ENCODE measurements at regions not wholly inside any gene's neighbourhood (a gene's known extent, or its start where the extent isn't known, plus 50 kb on each side); places are given as distances from the start of the nearest gene placed in this dataset.

- no peaks in the 10 kb centered on the region for H3K27me3 ChIP-seq (ENCODE audit: control insufficient read depth, extremely low read depth, insufficient read depth, low read length)
- DNase-seq (ENCODE audit: low read depth, low spot score), result peak; percentile 93
- H3K36me3 ChIP-seq (ENCODE audit: control insufficient read depth in 2 of 2, extremely low read depth in 1 of 2, insufficient read depth in 2 of 2, low read length in 2 of 2), result no peaks in the 10 kb centered on the region
- peak overlapping the region; percentile 82 for H3K27ac ChIP-seq (ENCODE audit: control insufficient read depth, insufficient read depth, low read length)
- H3K9ac ChIP-seq (ENCODE audit: control insufficient read depth, extremely low read depth, insufficient read depth, low read length), result peak overlapping the region; percentile 70
- no peaks in the 10 kb centered on the region for H3K9me1 ChIP-seq (ENCODE audit: control insufficient read depth, extremely low read depth, insufficient read depth, low read length)
- peaks cover 45% of the 10 kb centered on the region for H3K4me1 ChIP-seq (ENCODE audit: control insufficient read depth, extremely low read depth, insufficient read depth, low read length)
- H3K9me3 ChIP-seq (ENCODE audit: control insufficient read depth, low read depth, low read length), result no peaks in the 10 kb centered on the region
- peaks cover 5% of the 10 kb centered on the region for H4K20me1 ChIP-seq (ENCODE audit: control insufficient read depth, extremely low read depth, insufficient read depth, low read length)
- dilution Hi-C loops (cut with MboI; ENCODE audit: extremely low pct_ligation_motif_present, low sequenced_read_pairs), result no loop called here
- peak overlapping the region; percentile 80 for H3K4me2 ChIP-seq (ENCODE audit: control insufficient read depth, extremely low read depth, insufficient read depth, low read depth, low read length)
- H2AFZ ChIP-seq (ENCODE audit: control insufficient read depth, low read length), result no peak overlapping the region
- TF ChIP-seq EZH2 (IDR thresholded peaks at IDR 0.05; ENCODE audit: low read length) (no peak), CTCF (optimal IDR thresholded peaks at IDR 0.05 in 1 of 3, IDR thresholded peaks at IDR 0.05 in 1 of 3, conservative IDR thresholded peaks at IDR 0.05 in 1 of 3; ENCODE audit: extremely low read depth in 1 of 3, insufficient read depth in 2 of 3, low read length in 3 of 3) (no peak)
- H3K4me3 ChIP-seq (ENCODE audit: control insufficient read depth in 2 of 3, extremely low read depth in 1 of 3, insufficient read depth in 2 of 3, low read depth in 1 of 3, low read length in 3 of 3), result peak overlapping the region in 1 of 3 experiments; percentile 17
- no peaks in the 10 kb centered on the region for H3K79me2 ChIP-seq (ENCODE audit: control insufficient read depth, insufficient read depth, low read length)
- peak; percentile 73 for FAIRE-seq
Measured at GRCh38 chr16:85395207-85395912, 217.8 kb upstream of the GSE1 start.

GRCh38 chr16:85395913-85396878, 216.9 kb upstream of the GSE1 start:
- H3K9me1 ChIP-seq (ENCODE audit: control insufficient read depth, extremely low read depth, insufficient read depth, low read length), result no peaks in the 10 kb centered on the region
- no peaks in the 10 kb centered on the region for H3K79me2 ChIP-seq (ENCODE audit: control insufficient read depth, insufficient read depth, low read length)
- H3K36me3 ChIP-seq (ENCODE audit: control insufficient read depth in 2 of 2, extremely low read depth in 1 of 2, insufficient read depth in 2 of 2, low read length in 2 of 2), result no peaks in the 10 kb centered on the region
- dilution Hi-C loops (cut with MboI; ENCODE audit: extremely low pct_ligation_motif_present, low sequenced_read_pairs), result no loop called here
- peak overlapping the region; percentile 70 for H3K9ac ChIP-seq (ENCODE audit: control insufficient read depth, extremely low read depth, insufficient read depth, low read length)
- peak overlapping the region; percentile 80 for H3K4me2 ChIP-seq (ENCODE audit: control insufficient read depth, extremely low read depth, insufficient read depth, low read depth, low read length)
- peak overlapping the region in 2 of 3 experiments; percentile 25 to 58 for H3K4me3 ChIP-seq (ENCODE audit: control insufficient read depth in 2 of 3, extremely low read depth in 1 of 3, insufficient read depth in 2 of 3, low read depth in 1 of 3, low read length in 3 of 3)
- H3K9me3 ChIP-seq (ENCODE audit: control insufficient read depth, low read depth, low read length), result no peaks in the 10 kb centered on the region
- H3K27ac ChIP-seq (ENCODE audit: control insufficient read depth, insufficient read depth, low read length), result peak overlapping the region; percentile 82
- DNase-seq (ENCODE audit: low read depth, low spot score), result no peak
- no peaks in the 10 kb centered on the region for H3K27me3 ChIP-seq (ENCODE audit: control insufficient read depth, extremely low read depth, insufficient read depth, low read length)
- H3K4me1 ChIP-seq (ENCODE audit: control insufficient read depth, extremely low read depth, insufficient read depth, low read length), result peaks cover 40% of the 10 kb centered on the region
- peak overlapping the region; percentile 60 for H2AFZ ChIP-seq (ENCODE audit: control insufficient read depth, low read length)
- peaks cover 1% of the 10 kb centered on the region for H4K20me1 ChIP-seq (ENCODE audit: control insufficient read depth, extremely low read depth, insufficient read depth, low read length)
- FAIRE-seq, result peak; percentile 92
- no peak for TF ChIP-seq EZH2 (IDR thresholded peaks at IDR 0.05; ENCODE audit: low read length)
- peak in 1 of 3 experiments; percentile 6 for TF ChIP-seq CTCF (optimal IDR thresholded peaks at IDR 0.05 in 1 of 3, IDR thresholded peaks at IDR 0.05 in 1 of 3, conservative IDR thresholded peaks at IDR 0.05 in 1 of 3; ENCODE audit: extremely low read depth in 1 of 3, insufficient read depth in 2 of 3, low read length in 3 of 3)
